HepG2 (cell line): ENCODE measurements at regions not wholly inside any gene's neighbourhood (a gene's known extent, or its start where the extent isn't known, plus 50 kb on each side); places are given as distances from the start of the nearest gene placed in this dataset.

Source experiments
- ATAC-seq: fragments of 200-7000 bp; cut with Tn5 transposase; 3 replicates; pipeline ENCODE4 v1.9.1; 2020; ENCODE audit warnings: mild to moderate bottlenecking, moderate library complexity
- BruUV-seq: library from RNA; stranded (reverse); fragments of 400-500 nt; replicated peaks from 2 replicates; lab custom pipeline; 2021; lab: Mats Ljungman, UMichigan
- CTCF ChIA-PET: fragments of 300-600 bp; formaldehyde crosslinking; extraction: SDS; loops from one replicate; lab custom pipeline; 2021; ENCODE audit warnings: low total read pairs, inconsistent platforms, low intra/inter-chr PET ratio; lab: Yijun Ruan, JAX
- POLR2A ChIA-PET: fragments of 350-600 bp; sonication (Branson Sonifier 250); formaldehyde crosslinking; loops from one replicate; lab custom pipeline; 2020; ENCODE audit warnings: antibody characterized with exemption, inconsistent platforms; lab: Yijun Ruan, JAX
- DNase-seq: peaks from one replicate; pipeline ENCODE4 v3.0.0-alpha.2; 2015; ENCODE audit warnings: low spot score
- FAIRE-seq: peaks from 3 replicates; lab custom pipeline; 2011; peaks lifted over from hg19 to GRCh38; lab: Jason Lieb, UNC
- H2AFZ ChIP-seq: one replicate; pipeline ENCODE4 v1.6.1; 2011; ENCODE audit warnings: low read length, inconsistent platforms
- H3K27ac ChIP-seq: fragments of 300-600 bp; 3 replicates; pipeline ENCODE4 v1.8.0; 2011; ENCODE audit warnings: mixed run types, mild to moderate bottlenecking, mixed read lengths, low read length, inconsistent platforms; ENCODE audit not compliant: insufficient read depth; ENCODE audit errors: extremely low read length
- H3K27me3 ChIP-seq, 2 experiments: fragments of 200-600 bp in 1 of 2; 2 replicates in 1 of 2; 3 replicates in 1 of 2; pipeline versions ENCODE4 v1.6.0 to v1.8.0; 2011; ENCODE audit warnings: low read length in 2 of 2, mild to moderate bottlenecking in 2 of 2, moderate library complexity in 2 of 2, inconsistent platforms in 1 of 2; ENCODE audit not compliant: insufficient read depth in 2 of 2, control insufficient read depth in 1 of 2
- H3K36me3 ChIP-seq, 2 experiments: fragments of 200-600 bp in 1 of 2; replicated peaks in 1 of 2; 2 replicates in 1 of 2; 3 replicates in 1 of 2; pipeline versions ENCODE4 v1.5.1 to v1.8.0; 2011; ENCODE audit warnings: low read length in 2 of 2, inconsistent platforms in 1 of 2; ENCODE audit not compliant: insufficient read depth in 2 of 2, control insufficient read depth in 1 of 2
- H3K4me1 ChIP-seq: 2 replicates; pipeline ENCODE4 v1.5.1; 2012; ENCODE audit warnings: low read length, inconsistent platforms; ENCODE audit not compliant: insufficient read depth
- H3K4me2 ChIP-seq: 2 replicates; pipeline ENCODE4 v1.6.0; 2011; ENCODE audit warnings: low read depth, low read length, inconsistent platforms
- H3K4me3 ChIP-seq, 3 experiments: fragments of 200-600 bp in 1 of 3; sonication (generic), shearing (Covaris generic) in 1 of 3; replicated peaks in 1 of 3; 2 replicates each; pipeline ENCODE4 v1.5.1; 2011 to 2016; ENCODE audit warnings: low read length in 3 of 3, inconsistent platforms in 2 of 3, low read depth in 2 of 3, mild to moderate bottlenecking in 2 of 3, control low read depth in 1 of 3, mixed read lengths in 1 of 3; ENCODE audit not compliant: insufficient read depth in 1 of 3
- H3K79me2 ChIP-seq: one replicate; pipeline ENCODE4 v1.6.1; 2011; ENCODE audit warnings: low read length, inconsistent platforms; ENCODE audit not compliant: insufficient read depth
- H3K9ac ChIP-seq: 2 replicates; pipeline ENCODE4 v1.6.0; 2011; ENCODE audit warnings: mild to moderate bottlenecking, low read depth, low read length, inconsistent platforms; ENCODE audit not compliant: insufficient read depth
- H3K9me3 ChIP-seq: 2 replicates; pipeline ENCODE4 v1.5.1; 2012; ENCODE audit warnings: mild to moderate bottlenecking, low read length
- H4K20me1 ChIP-seq: 2 replicates; pipeline ENCODE4 v1.6.0; 2011; ENCODE audit warnings: inconsistent platforms, mild to moderate bottlenecking, low read length, moderate library complexity; ENCODE audit not compliant: insufficient read depth
- MIER3 ChIP-seq: IDR thresholded peaks from 2 replicates; pipeline ENCODE4 v1.6.1; 2016; ENCODE audit warnings: missing compliant biosample characterization, borderline replicate concordance
- NFRKB ChIP-seq: fragments of 450-650 bp; IDR thresholded peaks from 2 replicates; pipeline ENCODE4 v1.6.1; 2017
- NR2F2 ChIP-seq: IDR thresholded peaks from 2 replicates; pipeline ENCODE4 v1.6.1; 2012; ENCODE audit warnings: low read depth, inconsistent platforms, borderline replicate concordance
- SP4 ChIP-seq: sonication (generic); formaldehyde crosslinking; IDR thresholded peaks from 2 replicates; pipeline ENCODE4 v1.8.1; 2023; ENCODE audit warnings: mild to moderate bottlenecking, missing genetic modification reagents
- TGIF2 ChIP-seq: IDR thresholded peaks from 2 replicates; pipeline ENCODE4 v1.6.1; 2016; ENCODE audit warnings: control low read depth, missing compliant biosample characterization
- ZNF550 ChIP-seq: sonication (generic); formaldehyde crosslinking; IDR thresholded peaks from 2 replicates; pipeline ENCODE4 v1.4.0; 2020; ENCODE audit warnings: mild to moderate bottlenecking, missing genetic modification reagents, borderline replicate concordance
- ZNF552 ChIP-seq: sonication (generic); formaldehyde crosslinking; IDR thresholded peaks from 2 replicates; pipeline ENCODE4 v1.9.0; 2022; ENCODE audit warnings: missing genetic modification reagents, mild to moderate bottlenecking, borderline replicate concordance
- ZNF616 ChIP-seq: sonication (generic); formaldehyde crosslinking; IDR thresholded peaks from 2 replicates; pipeline ENCODE4 v1.5.0; 2020; ENCODE audit warnings: low read depth, mild to moderate bottlenecking, missing genetic modification reagents
- ZNF670 ChIP-seq: sonication (generic); formaldehyde crosslinking; IDR thresholded peaks from 2 replicates; pipeline ENCODE4 v1.8.0; 2022; ENCODE audit warnings: mild to moderate bottlenecking, missing genetic modification reagents, borderline replicate concordance
- ZNF788 ChIP-seq: sonication (generic); formaldehyde crosslinking; IDR thresholded peaks from 2 replicates; pipeline ENCODE4 v1.5.0; 2020; ENCODE audit warnings: mild to moderate bottlenecking, missing genetic modification reagents, borderline replicate concordance
- ZNF883 ChIP-seq: sonication (generic); formaldehyde crosslinking; IDR thresholded peaks from 2 replicates; pipeline ENCODE4 v1.5.1; 2020; ENCODE audit warnings: mild to moderate bottlenecking, missing genetic modification reagents; ENCODE audit errors: not compliant biosample characterization
- ZSCAN25 ChIP-seq: sonication (generic); formaldehyde crosslinking; IDR thresholded peaks from 2 replicates; pipeline ENCODE4 v1.8.0; 2022; ENCODE audit warnings: mild to moderate bottlenecking, missing genetic modification reagents
- WGBS: methylation state at CpG from one replicate; pipeline ENCODE4 v1.1.6; 2017; ENCODE audit warnings: low lambda C conversion rate; 5-methylcytosine and 5-hydroxymethylcytosine counted together
- in situ Hi-C: cut with HindIII; loops from 2 replicates; pipeline ENCODE4 v1.10.0; 2017; ENCODE audit warnings: low pct_unique_long_range_greater_than_20kb; ENCODE audit not compliant: extremely low pct_ligation_motif_present
- intact Hi-C: fragments of 100-400 bp; cut with micrococcal nuclease; formaldehyde crosslinking; loops from one replicate; pipeline ENCODE4 v1.10.0; 2022; ENCODE audit not compliant: unreplicated experiment
- TF ChIP-seq, protein P1 (sequence below): sonication (generic); formaldehyde crosslinking; IDR thresholded peaks from 2 replicates; pipeline ENCODE4 v1.9.0; 2021; ENCODE audit warnings: missing genetic modification reagents, mild to moderate bottlenecking, borderline replicate concordance
- TF ChIP-seq, protein P2 (sequence below): sonication (generic); formaldehyde crosslinking; IDR thresholded peaks from 2 replicates; pipeline ENCODE4 v1.4.0; 2020; ENCODE audit warnings: missing genetic modification reagents
- TF ChIP-seq, protein P3 (sequence below): sonication (generic); formaldehyde crosslinking; IDR thresholded peaks from 2 replicates; pipeline ENCODE4 v1.8.1; 2023; ENCODE audit warnings: missing genetic modification reagents, mild to moderate bottlenecking, borderline replicate concordance

DNA sequence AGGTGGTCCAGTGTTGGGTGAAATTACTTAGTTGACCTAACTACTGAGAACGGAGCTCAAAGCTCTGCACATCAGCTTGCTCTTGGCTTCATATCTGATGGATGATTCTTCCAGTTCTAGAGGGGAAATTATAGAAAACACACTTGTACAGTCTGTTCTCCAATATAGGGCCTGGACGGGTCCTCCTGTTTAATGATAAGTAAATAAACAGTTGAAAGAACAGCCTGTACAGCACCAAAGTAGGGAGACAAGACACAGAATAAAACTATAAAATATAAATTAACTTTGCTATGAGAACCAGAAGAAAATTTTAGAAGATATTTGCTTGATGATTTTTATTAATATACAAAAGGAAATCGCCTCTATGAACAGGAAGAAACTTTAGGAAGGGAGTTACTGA is 271.7 kb downstream of the STK31 start (continued):
- TF ChIP-seq, protein P1, sequence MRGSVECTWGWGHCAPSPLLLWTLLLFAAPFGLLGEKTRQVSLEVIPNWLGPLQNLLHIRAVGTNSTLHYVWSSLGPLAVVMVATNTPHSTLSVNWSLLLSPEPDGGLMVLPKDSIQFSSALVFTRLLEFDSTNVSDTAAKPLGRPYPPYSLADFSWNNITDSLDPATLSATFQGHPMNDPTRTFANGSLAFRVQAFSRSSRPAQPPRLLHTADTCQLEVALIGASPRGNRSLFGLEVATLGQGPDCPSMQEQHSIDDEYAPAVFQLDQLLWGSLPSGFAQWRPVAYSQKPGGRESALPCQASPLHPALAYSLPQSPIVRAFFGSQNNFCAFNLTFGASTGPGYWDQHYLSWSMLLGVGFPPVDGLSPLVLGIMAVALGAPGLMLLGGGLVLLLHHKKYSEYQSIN: no peak

DNA sequence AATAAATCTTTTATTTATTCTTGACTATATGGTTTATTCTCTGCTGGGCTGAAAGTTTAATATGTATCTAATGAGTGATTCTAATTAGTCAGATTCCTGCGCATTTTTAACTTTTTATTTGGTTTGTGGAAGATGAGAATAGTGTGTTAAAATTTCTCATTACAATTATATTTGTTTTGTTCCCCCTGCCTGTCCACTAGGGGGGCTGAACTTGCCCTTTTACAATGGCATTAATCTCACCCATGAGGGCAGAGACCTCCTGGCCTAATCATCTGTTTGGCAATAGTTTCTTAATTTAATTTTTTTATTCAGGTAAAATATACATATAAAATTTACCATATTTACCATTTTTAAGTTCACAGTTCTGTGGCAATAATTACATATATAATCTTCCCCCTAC is 278.5 kb upstream of the NPY start:
- in situ Hi-C loops (no loop called here), intact Hi-C loops (no loop called here)
- POLR2A ChIA-PET: no interaction called here
- Histone ChIP-seq H3K4me3 (no peak overlapping the region), H3K4me1 (no peaks in the 10 kb centered on the region), H3K36me3 (no peaks in the 10 kb centered on the region), H3K79me2 (no peaks in the 10 kb centered on the region), H3K27me3 (no peaks in the 10 kb centered on the region), H2AFZ (no peak overlapping the region), H3K9ac (no peak overlapping the region), H3K4me2 (no peak overlapping the region), H3K27ac (no peak overlapping the region), H4K20me1 (no peaks in the 10 kb centered on the region), H3K9me3 (0 out of 2 replicates have a peak, but pooled peaks cover 3% of the 10 kb centered on the region)
- DNase-seq (no peak), ATAC-seq (no peak), FAIRE-seq (no peak)
- CTCF ChIA-PET: no interaction called here
- no peak for TF ChIP-seq ZNF616
- no peak for TF ChIP-seq ZNF550
- WGBS: 3% methylated on average over 1 of the region's 1 CpG
- BruUV-seq: no TSS peak

DNA sequence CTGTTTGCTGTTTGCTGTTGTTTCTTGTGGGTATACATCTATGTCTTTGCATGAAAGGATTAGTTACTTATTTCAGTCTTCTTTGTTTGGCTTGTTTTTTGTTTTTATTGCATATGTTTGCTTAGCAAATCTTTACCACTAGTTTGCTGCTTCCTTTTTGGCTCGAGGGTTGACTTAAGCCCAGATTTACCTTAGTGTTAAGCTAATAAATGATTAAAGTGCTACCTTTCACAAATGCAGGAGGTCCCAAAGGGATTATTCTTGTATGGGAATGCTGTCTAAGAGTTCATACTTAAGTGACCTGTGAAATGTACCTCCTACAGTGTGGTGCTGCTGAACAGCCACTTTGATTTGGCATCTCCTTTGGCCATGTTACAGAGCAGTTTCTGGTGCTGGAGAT is 273.5 kb upstream of the NPY start:
- FAIRE-seq (no peak), DNase-seq (no peak), ATAC-seq (no peak)
- in situ Hi-C loops (no loop called here), intact Hi-C loops (no loop called here)
- WGBS: 0% methylated on average over 1 of the region's 1 CpG
- CTCF ChIA-PET: no interaction called here
- Histone ChIP-seq H4K20me1 (no peaks in the 10 kb centered on the region), H3K36me3 (no peaks in the 10 kb centered on the region), H3K9ac (no peak overlapping the region), H3K4me1 (no peaks in the 10 kb centered on the region), H3K27ac (no peak overlapping the region), H3K4me2 (no peak overlapping the region), H3K27me3 (no peaks in the 10 kb centered on the region), H3K9me3 (0 out of 2 replicates have a peak, but pooled peaks cover 3% of the 10 kb centered on the region), H3K79me2 (no peaks in the 10 kb centered on the region), H2AFZ (no peak overlapping the region), H3K4me3 (no peak overlapping the region)
- no TSS peak for BruUV-seq
- POLR2A ChIA-PET: no interaction called here
- TF ChIP-seq ZNF788 (CRISPR knock-in tag): no peak
- TF ChIP-seq, protein P2, sequence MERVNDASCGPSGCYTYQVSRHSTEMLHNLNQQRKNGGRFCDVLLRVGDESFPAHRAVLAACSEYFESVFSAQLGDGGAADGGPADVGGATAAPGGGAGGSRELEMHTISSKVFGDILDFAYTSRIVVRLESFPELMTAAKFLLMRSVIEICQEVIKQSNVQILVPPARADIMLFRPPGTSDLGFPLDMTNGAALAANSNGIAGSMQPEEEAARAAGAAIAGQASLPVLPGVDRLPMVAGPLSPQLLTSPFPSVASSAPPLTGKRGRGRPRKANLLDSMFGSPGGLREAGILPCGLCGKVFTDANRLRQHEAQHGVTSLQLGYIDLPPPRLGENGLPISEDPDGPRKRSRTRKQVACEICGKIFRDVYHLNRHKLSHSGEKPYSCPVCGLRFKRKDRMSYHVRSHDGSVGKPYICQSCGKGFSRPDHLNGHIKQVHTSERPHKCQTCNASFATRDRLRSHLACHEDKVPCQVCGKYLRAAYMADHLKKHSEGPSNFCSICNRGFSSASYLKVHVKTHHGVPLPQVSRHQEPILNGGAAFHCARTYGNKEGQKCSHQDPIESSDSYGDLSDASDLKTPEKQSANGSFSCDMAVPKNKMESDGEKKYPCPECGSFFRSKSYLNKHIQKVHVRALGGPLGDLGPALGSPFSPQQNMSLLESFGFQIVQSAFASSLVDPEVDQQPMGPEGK (CRISPR knock-in tag): no peak
- TF ChIP-seq ZSCAN25 (CRISPR knock-in tag): no peak
- no peak for TF ChIP-seq ZNF883 (CRISPR knock-in tag)
- no peak for TF ChIP-seq MIER3 (CRISPR knock-in tag)
- no peak for TF ChIP-seq NFRKB
- no peak for TF ChIP-seq NR2F2
- no peak for TF ChIP-seq ZNF670
- TF ChIP-seq ZNF552 (CRISPR knock-in tag): no peak
- TF ChIP-seq, protein P3, sequence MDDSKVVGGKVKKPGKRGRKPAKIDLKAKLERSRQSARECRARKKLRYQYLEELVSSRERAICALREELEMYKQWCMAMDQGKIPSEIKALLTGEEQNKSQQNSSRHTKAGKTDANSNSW (CRISPR knock-in tag): no peak
- no peak for TF ChIP-seq SP4 (CRISPR knock-in tag)
- no peak for TF ChIP-seq TGIF2 (CRISPR knock-in tag)
